K562 (cell line): ENCODE measurements at regions not wholly inside any gene's neighbourhood (a gene's known extent, or its start where the extent isn't known, plus 50 kb on each side); places are given as distances from the start of the nearest gene placed in this dataset.

Experiments used
- CEBPG ChIP-seq, 3 experiments: fragments of 200-800 bp in 1 of 3; sonication (Bioruptor generic) in 1 of 3; sonication (generic) in 1 of 3; formaldehyde crosslinking in 1 of 3; IDR thresholded peaks in 2 of 3; conservative IDR thresholded peaks in 1 of 3; 2 replicates each; pipeline versions ENCODE4 v1.6.1 to v1.8.0; 2016 to 2022; ENCODE audit warnings: missing compliant biosample characterization in 2 of 3, missing genetic modification characterization in 2 of 3, mild to moderate bottlenecking in 1 of 3, missing genetic modification reagents in 1 of 3
- E4F1 ChIP-seq: fragments of 250-450 bp; sonication (Bioruptor Pico); IDR thresholded peaks from 2 replicates; pipeline ENCODE4 v1.5.0; 2021; ENCODE audit warnings: mild to moderate bottlenecking, borderline replicate concordance
- FOXA1 ChIP-seq: fragments of 450-650 bp; IDR thresholded peaks from 2 replicates; pipeline ENCODE4 v1.6.1; 2016; ENCODE audit warnings: mild to moderate bottlenecking, borderline replicate concordance
- FOXP1 ChIP-seq: sonication (generic); formaldehyde crosslinking; IDR thresholded peaks from 2 replicates; pipeline ENCODE4 v1.8.0; 2022; ENCODE audit warnings: mild to moderate bottlenecking, missing genetic modification reagents
- HNRNPK ChIP-seq: fragments of 200-400 bp; formaldehyde crosslinking; IDR thresholded peaks from one replicate; pipeline ENCODE4 v1.6.1; 2018; ENCODE audit warnings: mild to moderate bottlenecking, low read depth, low read length; ENCODE audit not compliant: poor library complexity, severe bottlenecking
- HOMEZ ChIP-seq: fragments of 250-450 bp; sonication (Bioruptor Pico); IDR thresholded peaks from 2 replicates; pipeline ENCODE4 v1.4.0; 2020; ENCODE audit warnings: mild to moderate bottlenecking, moderate library complexity
- KAT8 ChIP-seq: fragments of 450-650 bp; IDR thresholded peaks from 2 replicates; pipeline ENCODE4 v1.6.1; 2016; ENCODE audit warnings: low read depth, mild to moderate bottlenecking
- MBD2 ChIP-seq: sonication (generic); IDR thresholded peaks from 2 replicates; pipeline ENCODE4 v1.6.1; 2016; ENCODE audit warnings: low read depth, borderline replicate concordance
- NBN ChIP-seq: fragments of 450-650 bp; IDR thresholded peaks from 2 replicates; pipeline ENCODE4 v1.6.1; 2016; ENCODE audit warnings: low read depth, mild to moderate bottlenecking
- NFRKB ChIP-seq: fragments of 450-650 bp; IDR thresholded peaks from 2 replicates; pipeline ENCODE4 v1.6.1; 2016; ENCODE audit warnings: low read depth
- NFXL1 ChIP-seq: fragments of 450-650 bp; formaldehyde crosslinking; IDR thresholded peaks from 2 replicates; pipeline ENCODE4 v1.4.0; 2021; ENCODE audit warnings: mild to moderate bottlenecking
- NFYB ChIP-seq: IDR thresholded peaks from 2 replicates; pipeline ENCODE4 v1.6.1; 2011; ENCODE audit warnings: mild to moderate bottlenecking, moderate library complexity; ENCODE audit not compliant: insufficient read length; ENCODE audit errors: extremely low read depth
- PREB ChIP-seq: sonication (generic); formaldehyde crosslinking; IDR thresholded peaks from 2 replicates; pipeline ENCODE4 v1.8.1; 2023; ENCODE audit warnings: mild to moderate bottlenecking, missing genetic modification reagents
- RAD51 ChIP-seq: fragments of 450-650 bp; IDR thresholded peaks from 2 replicates; pipeline ENCODE4 v1.7.1; 2016; ENCODE audit warnings: low read depth, mild to moderate bottlenecking, borderline replicate concordance
- RBM34 ChIP-seq: fragments of 200-400 bp; formaldehyde crosslinking; IDR thresholded peaks from 2 replicates; pipeline ENCODE4 v1.6.1; 2018; ENCODE audit warnings: low read length, borderline replicate concordance; ENCODE audit not compliant: insufficient read depth
- SMAD1 ChIP-seq: fragments of 150-350 bp; IDR thresholded peaks from 2 replicates; pipeline ENCODE4 v1.6.1; 2014; ENCODE audit warnings: low read length, low read depth; ENCODE audit not compliant: partially characterized antibody
- SMARCA4 ChIP-seq: fragments of 450-650 bp; IDR thresholded peaks from 2 replicates; pipeline ENCODE4 v1.6.1; 2016
- SPI1 ChIP-seq: IDR thresholded peaks from 2 replicates; pipeline ENCODE4 v1.6.1; 2011; ENCODE audit warnings: low read depth, low read length, control low read depth, borderline replicate concordance
- TAF15 ChIP-seq: fragments of 200-400 bp; formaldehyde crosslinking; IDR thresholded peaks from 2 replicates; pipeline ENCODE4 v1.6.1; 2017; ENCODE audit warnings: mild to moderate bottlenecking, low read depth, low read length, moderate library complexity
- TFAP4 ChIP-seq: sonication (generic); formaldehyde crosslinking; IDR thresholded peaks from 2 replicates; pipeline ENCODE4 v1.8.0; 2022; ENCODE audit warnings: missing genetic modification reagents, mild to moderate bottlenecking, moderate library complexity, borderline replicate concordance
- ZNF212 ChIP-seq: fragments of 450-650 bp; formaldehyde crosslinking; IDR thresholded peaks from 2 replicates; pipeline ENCODE4 v1.4.0; 2020; ENCODE audit warnings: mild to moderate bottlenecking
- ZNF253 ChIP-seq: fragments of 250-450 bp; sonication (Bioruptor Pico); conservative IDR thresholded peaks from 2 replicates; pipeline ENCODE4 v1.6.1; 2021; ENCODE audit warnings: mild to moderate bottlenecking
- ZNF76 ChIP-seq: fragments of 250-450 bp; sonication (Bioruptor Pico); IDR thresholded peaks from 2 replicates; pipeline ENCODE4 v1.4.0; 2020; ENCODE audit warnings: mild to moderate bottlenecking, moderate library complexity, borderline replicate concordance
- ZNF77 ChIP-seq: fragments of 250-450 bp; sonication (Bioruptor Pico); IDR thresholded peaks from 2 replicates; pipeline ENCODE4 v1.5.0; 2020

- TF ChIP-seq ZNF212 (0 out of 2 replicates have a peak, but pooled peaks have one; percentile 51), MBD2 (peak; percentile 47; the same call in 1 of the 2 replicates), RBM34 (no peak), NBN (no peak), SMARCA4 (no peak), ZNF76 (CRISPR knock-in tag) (0 out of 2 replicates have a peak, but pooled peaks have one; percentile 34), FOXA1 (no peak), ZNF253 (no peak), SMAD1 (no peak), PREB (CRISPR knock-in tag) (no peak), KAT8 (no peak), NFXL1 (CRISPR knock-in tag) (no peak), RAD51 (peak; percentile 98), TAF15 (no peak), CEBPG (CRISPR knock-in tag; IDR thresholded peaks at IDR 0.05) (peak; percentile 97), CEBPG (tag; conservative IDR thresholded peaks at IDR 0.05 in 1 of 2, IDR thresholded peaks at IDR 0.05 in 1 of 2) (peak; percentile 91 to 96), TFAP4 (peak; percentile 87), E4F1 (0 out of 2 replicates have a peak, but pooled peaks have one; percentile 15), NFYB (peak; percentile 82), HOMEZ (CRISPR knock-in tag) (no peak), ZNF77 (CRISPR knock-in tag) (no peak), HNRNPK (no peak), NFRKB (peak; percentile 59; the same call in 1 of the 2 replicates), SPI1 (no peak), FOXP1 (peak; percentile 71; the same call in 1 of the 2 replicates)
These were observed 50.3 kb upstream of the SLC6A6 start (continued) for GRCh38 chr3:14352002-14352627.
